Upper lobe of right lung (tissue), 1 donor: ENCODE measurements at regions not wholly inside any gene's neighbourhood (a gene's known extent, or its start where the extent isn't known, plus 50 kb on each side); places are given as distances from the start of the nearest gene placed in this dataset.

Experiments
- ATAC-seq: fragments of 200-7000 bp; cut with Tn5 transposase; one replicate; pipeline ENCODE4 v1.9.1; 2020; ENCODE audit warnings: mild to moderate bottlenecking, moderate library complexity
- DNase-seq: peaks from one replicate; pipeline ENCODE4 v3.0.0-alpha.2; 2020
- H3K27ac ChIP-seq: fragments of 200-600 bp; one replicate; pipeline ENCODE4 v1.8.0; 2022
- H3K27me3 ChIP-seq: fragments of 200-600 bp; one replicate; pipeline ENCODE4 v1.8.0; 2022; ENCODE audit warnings: mild to moderate bottlenecking
- H3K36me3 ChIP-seq: fragments of 200-600 bp; one replicate; pipeline ENCODE4 v1.8.0; 2022
- H3K4me1 ChIP-seq: fragments of 200-600 bp; one replicate; pipeline ENCODE4 v1.8.0; 2022
- H3K4me3 ChIP-seq: fragments of 200-600 bp; one replicate; pipeline ENCODE4 v1.8.0; 2022; ENCODE audit warnings: mild to moderate bottlenecking
- H3K9me3 ChIP-seq: fragments of 200-600 bp; one replicate; pipeline ENCODE4 v1.8.0; 2022
- intact Hi-C: fragments of 100-400 bp; cut with DNase I; formaldehyde crosslinking; loops from one replicate; pipeline ENCODE4 v1.11.0; 2022
- TF ChIP-seq, protein P1 (sequence below): fragments of 200-600 bp; IDR thresholded peaks from one replicate; pipeline ENCODE4 v1.8.0; 2022; ENCODE audit warnings: antibody characterized with exemption
- donor health status: DM: no; HTN: yes; CAD: no; lungs with severe emphysema.

- ATAC-seq, result no peak
- intact Hi-C loops, result no loop called here
- H3K4me3 ChIP-seq, result no peak overlapping the region
These were observed 879.2 kb upstream of the IGFBP7 start for GRCh38 chr4:57989430-57989829.

GRCh38 chr4:57985161-57985560, 875.0 kb upstream of the IGFBP7 start:
- intact Hi-C loops, result no loop called here

More at GRCh38 chr4:57989430-57989829, 879.2 kb upstream of the IGFBP7 start:
- no peaks in the 10 kb centered on the region for H3K9me3 ChIP-seq
- no peaks in the 10 kb centered on the region for H3K4me1 ChIP-seq
- TF ChIP-seq, protein P1, sequence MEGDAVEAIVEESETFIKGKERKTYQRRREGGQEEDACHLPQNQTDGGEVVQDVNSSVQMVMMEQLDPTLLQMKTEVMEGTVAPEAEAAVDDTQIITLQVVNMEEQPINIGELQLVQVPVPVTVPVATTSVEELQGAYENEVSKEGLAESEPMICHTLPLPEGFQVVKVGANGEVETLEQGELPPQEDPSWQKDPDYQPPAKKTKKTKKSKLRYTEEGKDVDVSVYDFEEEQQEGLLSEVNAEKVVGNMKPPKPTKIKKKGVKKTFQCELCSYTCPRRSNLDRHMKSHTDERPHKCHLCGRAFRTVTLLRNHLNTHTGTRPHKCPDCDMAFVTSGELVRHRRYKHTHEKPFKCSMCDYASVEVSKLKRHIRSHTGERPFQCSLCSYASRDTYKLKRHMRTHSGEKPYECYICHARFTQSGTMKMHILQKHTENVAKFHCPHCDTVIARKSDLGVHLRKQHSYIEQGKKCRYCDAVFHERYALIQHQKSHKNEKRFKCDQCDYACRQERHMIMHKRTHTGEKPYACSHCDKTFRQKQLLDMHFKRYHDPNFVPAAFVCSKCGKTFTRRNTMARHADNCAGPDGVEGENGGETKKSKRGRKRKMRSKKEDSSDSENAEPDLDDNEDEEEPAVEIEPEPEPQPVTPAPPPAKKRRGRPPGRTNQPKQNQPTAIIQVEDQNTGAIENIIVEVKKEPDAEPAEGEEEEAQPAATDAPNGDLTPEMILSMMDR, result no peak
- H3K27me3 ChIP-seq, result no peaks in the 10 kb centered on the region
- no peak for DNase-seq
- H3K36me3 ChIP-seq, result no peaks in the 10 kb centered on the region
- H3K27ac ChIP-seq, result no peak overlapping the region

DNA sequence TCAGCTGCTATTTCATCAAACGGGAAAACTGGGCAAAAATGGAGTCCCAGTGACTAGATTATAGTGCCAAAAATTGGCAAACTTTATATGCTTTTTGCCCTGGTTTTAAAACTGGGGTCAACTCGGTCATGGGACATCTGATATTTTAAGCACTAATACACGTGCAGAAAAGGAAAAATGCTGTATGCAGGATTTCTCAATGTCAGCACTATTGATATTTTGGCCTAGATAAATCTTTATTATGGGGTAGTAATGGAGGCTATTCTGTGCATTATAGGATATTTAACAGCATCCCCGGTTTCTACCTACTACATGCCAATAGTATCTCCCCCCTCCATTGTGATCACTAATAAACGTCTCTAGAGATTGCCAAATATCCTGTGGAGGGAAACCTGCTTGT, 870.9 kb upstream of the IGFBP7 start:
- ATAC-seq (no peak), DNase-seq (no peak)
- H3K4me3 ChIP-seq, result no peak overlapping the region
- intact Hi-C loops, result no loop called here
- no peaks in the 10 kb centered on the region for H3K9me3 ChIP-seq
- H3K27ac ChIP-seq, result no peak overlapping the region
- no peaks in the 10 kb centered on the region for H3K4me1 ChIP-seq
- H3K36me3 ChIP-seq, result no peaks in the 10 kb centered on the region
- H3K27me3 ChIP-seq, result no peaks in the 10 kb centered on the region
- TF ChIP-seq, protein P1, result no peak

More at GRCh38 chr4:57985161-57985560, 875.0 kb upstream of the IGFBP7 start:
- no peaks in the 10 kb centered on the region for H3K27me3 ChIP-seq
- TF ChIP-seq, protein P1, result no peak
- H3K4me1 ChIP-seq, result no peaks in the 10 kb centered on the region
- no peak for DNase-seq
- H3K4me3 ChIP-seq, result no peak overlapping the region
- no peaks in the 10 kb centered on the region for H3K9me3 ChIP-seq
- H3K36me3 ChIP-seq, result no peaks in the 10 kb centered on the region
- no peak overlapping the region for H3K27ac ChIP-seq
- ATAC-seq, result no peak

DNA sequence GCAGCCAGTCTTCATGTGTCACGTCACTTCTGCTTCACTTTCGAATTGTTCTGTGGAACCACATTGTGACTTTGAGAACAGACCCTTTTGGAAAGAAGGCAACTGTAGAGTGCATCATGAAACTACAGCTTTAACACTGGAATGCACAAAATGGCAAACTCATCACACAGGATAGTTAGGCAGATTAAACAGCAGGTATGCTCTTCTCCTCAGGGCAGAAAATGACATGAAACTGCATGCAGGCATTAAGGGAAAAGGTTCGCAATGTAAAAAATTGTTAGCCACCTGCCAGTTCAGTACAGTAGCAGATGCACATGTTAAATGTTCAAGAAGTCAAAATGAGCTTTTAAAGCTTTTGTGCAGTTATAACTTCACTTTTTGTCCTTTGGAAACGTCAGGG, 864.6 kb upstream of the IGFBP7 start:
- H3K36me3 ChIP-seq, result no peaks in the 10 kb centered on the region
- ATAC-seq (no peak), DNase-seq (no peak)
- intact Hi-C loops, result no loop called here
- TF ChIP-seq, protein P1, result no peak
- H3K27ac ChIP-seq, result no peak overlapping the region
- no peaks in the 10 kb centered on the region for H3K9me3 ChIP-seq
- H3K4me3 ChIP-seq, result no peak overlapping the region
- no peaks in the 10 kb centered on the region for H3K27me3 ChIP-seq
- no peaks in the 10 kb centered on the region for H3K4me1 ChIP-seq

DNA sequence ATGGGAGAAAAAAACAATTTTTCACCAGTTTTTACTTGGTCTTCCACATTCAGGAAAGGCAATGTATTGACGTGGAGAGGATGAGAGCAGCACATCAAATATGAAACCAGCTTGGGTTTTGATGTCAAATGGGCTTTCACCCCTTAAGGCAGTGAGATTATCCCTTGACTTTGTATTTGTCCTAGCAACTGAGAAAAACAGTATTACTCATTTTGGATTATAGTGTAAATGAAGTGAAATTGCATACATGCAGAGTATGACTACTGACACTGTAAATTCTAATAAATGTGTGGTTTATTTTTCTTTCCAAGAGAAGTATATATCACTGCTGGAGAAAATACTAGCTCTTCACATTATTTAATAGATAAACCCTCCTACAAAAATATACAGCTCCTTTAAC, 863.6 kb upstream of the IGFBP7 start:
- DNase-seq, result no peak

DNA sequence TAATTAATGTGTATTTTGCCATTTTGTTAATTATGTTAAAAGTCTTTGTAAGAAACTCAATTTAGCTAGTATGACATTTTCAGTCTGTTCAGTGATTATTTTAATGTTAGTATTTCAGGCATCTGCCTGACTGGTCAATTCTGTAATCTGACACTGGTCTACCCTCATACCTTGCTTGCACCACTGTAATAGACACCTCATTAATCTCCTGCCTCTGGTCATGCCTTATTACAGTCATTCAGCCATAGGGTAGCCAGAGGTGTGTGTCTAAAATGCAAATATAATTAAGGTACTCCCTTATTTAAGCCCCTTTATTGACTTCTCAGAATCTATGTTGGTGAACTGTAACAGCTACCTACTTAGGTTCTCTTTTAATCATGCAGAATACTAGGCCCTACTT, 861.1 kb upstream of the IGFBP7 start:
- Histone ChIP-seq H3K4me1 (no peaks in the 10 kb centered on the region), H3K36me3 (no peaks in the 10 kb centered on the region), H3K27ac (no peak overlapping the region), H3K4me3 (no peak overlapping the region), H3K27me3 (no peaks in the 10 kb centered on the region), H3K9me3 (no peaks in the 10 kb centered on the region)
- ATAC-seq (no peak), DNase-seq (no peak)
- intact Hi-C loops, result no loop called here
- TF ChIP-seq, protein P1, result no peak

More for the DNA sequence above, 863.6 kb upstream of the IGFBP7 start:
- H3K9me3 ChIP-seq, result no peaks in the 10 kb centered on the region
- intact Hi-C loops, result no loop called here
- TF ChIP-seq, protein P1, result no peak
- no peaks in the 10 kb centered on the region for H3K36me3 ChIP-seq
- no peaks in the 10 kb centered on the region for H3K4me1 ChIP-seq
- no peak for ATAC-seq
- no peak overlapping the region for H3K4me3 ChIP-seq
- no peaks in the 10 kb centered on the region for H3K27me3 ChIP-seq
- no peak overlapping the region for H3K27ac ChIP-seq
